HL-60 (cell line): ENCODE measurements at regions not wholly inside any gene's neighbourhood (a gene's known extent, or its start where the extent isn't known, plus 50 kb on each side); places are given as distances from the start of the nearest gene placed in this dataset.

Source experiments
- DNase-seq, 2 experiments: peaks; one replicate each; pipeline ENCODE4 v3.0.0-alpha.2; 2010 to 2020; ENCODE audit warnings: low read depth in 1 of 2, low spot score in 1 of 2
- H3K27ac ChIP-seq: fragments of 250-450 bp; sonication (Bioruptor Pico); replicated peaks from 2 replicates; pipeline ENCODE4 v1.5.1; 2020; ENCODE audit warnings: mild to moderate bottlenecking, moderate library complexity
- H3K27me3 ChIP-seq: fragments of 250-450 bp; sonication (Bioruptor Pico); 2 replicates; pipeline ENCODE4 v1.5.1; 2021; ENCODE audit warnings: mild to moderate bottlenecking, moderate library complexity; ENCODE audit not compliant: insufficient read depth, poor library complexity, severe bottlenecking
- H3K4me3 ChIP-seq: replicated peaks from 2 replicates; pipeline ENCODE4 v1.5.1; 2011; ENCODE audit warnings: mild to moderate bottlenecking, control low read depth, low read length; ENCODE audit not compliant: insufficient read depth
- GABPA ChIP-seq: IDR thresholded peaks from 2 replicates; pipeline ENCODE4 v1.6.1; 2012; ENCODE audit warnings: low read depth
- POLR2AphosphoS5 ChIP-seq: IDR thresholded peaks from 2 replicates; pipeline ENCODE4 v1.6.1; 2012; ENCODE audit warnings: low read depth
- SPI1 ChIP-seq: IDR thresholded peaks from 2 replicates; pipeline ENCODE4 v1.6.1; 2012; ENCODE audit warnings: low read depth, mild to moderate bottlenecking, borderline replicate concordance
- TF ChIP-seq, protein P1 (sequence below): IDR thresholded peaks from one replicate; pipeline ENCODE4 v1.5.1; 2011; ENCODE audit warnings: low read length, control low read depth, inconsistent platforms; ENCODE audit not compliant: insufficient read depth
- TF ChIP-seq, protein P2 (sequence below): IDR thresholded peaks from 2 replicates; pipeline ENCODE4 v1.6.1; 2012; ENCODE audit warnings: low read depth; ENCODE audit not compliant: insufficient replicate concordance

GRCh38 chr18:71077451-71077850, 788.6 kb downstream of the SOCS6 start:
- H3K27me3 ChIP-seq: no peaks in the 10 kb centered on the region
- H3K4me3 ChIP-seq: no peak overlapping the region
- no peak overlapping the region for H3K27ac ChIP-seq
- DNase-seq: no peak
- TF ChIP-seq SPI1: no peak
- TF ChIP-seq POLR2AphosphoS5: no peak
- TF ChIP-seq, protein P1, sequence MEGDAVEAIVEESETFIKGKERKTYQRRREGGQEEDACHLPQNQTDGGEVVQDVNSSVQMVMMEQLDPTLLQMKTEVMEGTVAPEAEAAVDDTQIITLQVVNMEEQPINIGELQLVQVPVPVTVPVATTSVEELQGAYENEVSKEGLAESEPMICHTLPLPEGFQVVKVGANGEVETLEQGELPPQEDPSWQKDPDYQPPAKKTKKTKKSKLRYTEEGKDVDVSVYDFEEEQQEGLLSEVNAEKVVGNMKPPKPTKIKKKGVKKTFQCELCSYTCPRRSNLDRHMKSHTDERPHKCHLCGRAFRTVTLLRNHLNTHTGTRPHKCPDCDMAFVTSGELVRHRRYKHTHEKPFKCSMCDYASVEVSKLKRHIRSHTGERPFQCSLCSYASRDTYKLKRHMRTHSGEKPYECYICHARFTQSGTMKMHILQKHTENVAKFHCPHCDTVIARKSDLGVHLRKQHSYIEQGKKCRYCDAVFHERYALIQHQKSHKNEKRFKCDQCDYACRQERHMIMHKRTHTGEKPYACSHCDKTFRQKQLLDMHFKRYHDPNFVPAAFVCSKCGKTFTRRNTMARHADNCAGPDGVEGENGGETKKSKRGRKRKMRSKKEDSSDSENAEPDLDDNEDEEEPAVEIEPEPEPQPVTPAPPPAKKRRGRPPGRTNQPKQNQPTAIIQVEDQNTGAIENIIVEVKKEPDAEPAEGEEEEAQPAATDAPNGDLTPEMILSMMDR: no peak
- TF ChIP-seq, protein P2, sequence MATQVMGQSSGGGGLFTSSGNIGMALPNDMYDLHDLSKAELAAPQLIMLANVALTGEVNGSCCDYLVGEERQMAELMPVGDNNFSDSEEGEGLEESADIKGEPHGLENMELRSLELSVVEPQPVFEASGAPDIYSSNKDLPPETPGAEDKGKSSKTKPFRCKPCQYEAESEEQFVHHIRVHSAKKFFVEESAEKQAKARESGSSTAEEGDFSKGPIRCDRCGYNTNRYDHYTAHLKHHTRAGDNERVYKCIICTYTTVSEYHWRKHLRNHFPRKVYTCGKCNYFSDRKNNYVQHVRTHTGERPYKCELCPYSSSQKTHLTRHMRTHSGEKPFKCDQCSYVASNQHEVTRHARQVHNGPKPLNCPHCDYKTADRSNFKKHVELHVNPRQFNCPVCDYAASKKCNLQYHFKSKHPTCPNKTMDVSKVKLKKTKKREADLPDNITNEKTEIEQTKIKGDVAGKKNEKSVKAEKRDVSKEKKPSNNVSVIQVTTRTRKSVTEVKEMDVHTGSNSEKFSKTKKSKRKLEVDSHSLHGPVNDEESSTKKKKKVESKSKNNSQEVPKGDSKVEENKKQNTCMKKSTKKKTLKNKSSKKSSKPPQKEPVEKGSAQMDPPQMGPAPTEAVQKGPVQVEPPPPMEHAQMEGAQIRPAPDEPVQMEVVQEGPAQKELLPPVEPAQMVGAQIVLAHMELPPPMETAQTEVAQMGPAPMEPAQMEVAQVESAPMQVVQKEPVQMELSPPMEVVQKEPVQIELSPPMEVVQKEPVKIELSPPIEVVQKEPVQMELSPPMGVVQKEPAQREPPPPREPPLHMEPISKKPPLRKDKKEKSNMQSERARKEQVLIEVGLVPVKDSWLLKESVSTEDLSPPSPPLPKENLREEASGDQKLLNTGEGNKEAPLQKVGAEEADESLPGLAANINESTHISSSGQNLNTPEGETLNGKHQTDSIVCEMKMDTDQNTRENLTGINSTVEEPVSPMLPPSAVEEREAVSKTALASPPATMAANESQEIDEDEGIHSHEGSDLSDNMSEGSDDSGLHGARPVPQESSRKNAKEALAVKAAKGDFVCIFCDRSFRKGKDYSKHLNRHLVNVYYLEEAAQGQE: no peak
- TF ChIP-seq GABPA: no peak

DNA sequence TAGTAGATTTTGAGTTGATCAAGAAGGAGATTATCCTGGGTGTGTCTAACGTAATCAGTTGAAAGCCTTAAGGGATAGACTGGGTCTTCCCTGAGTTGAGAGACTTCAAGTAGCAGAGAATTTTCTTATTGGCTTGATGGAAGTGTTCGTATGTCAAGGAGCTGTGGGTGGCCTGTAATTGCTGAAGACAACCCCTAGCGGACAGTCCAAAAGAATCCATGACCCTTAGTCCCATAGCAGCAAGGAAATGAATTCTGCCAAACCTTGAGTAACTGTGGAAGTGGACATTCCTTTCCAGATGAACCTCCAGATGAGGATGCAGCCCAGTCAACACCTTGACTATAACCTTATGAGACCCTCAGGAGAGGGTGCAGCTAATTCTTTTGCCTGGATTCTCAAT, 786.3 kb downstream of the SOCS6 start:
- no peak for TF ChIP-seq POLR2AphosphoS5
- TF ChIP-seq, protein P1: no peak
- TF ChIP-seq, protein P2: no peak
- TF ChIP-seq GABPA: no peak
- no peak for TF ChIP-seq SPI1
- no peak overlapping the region for H3K27ac ChIP-seq
- no peaks in the 10 kb centered on the region for H3K27me3 ChIP-seq
- DNase-seq: no peak
- no peak overlapping the region for H3K4me3 ChIP-seq

- no peak overlapping the region for H3K4me3 ChIP-seq
- no peaks in the 10 kb centered on the region for H3K27me3 ChIP-seq
- H3K27ac ChIP-seq: no peak overlapping the region
- DNase-seq: no peak
- TF ChIP-seq, protein P2: no peak
- TF ChIP-seq SPI1 (no peak), GABPA (no peak), POLR2AphosphoS5 (no peak)
- TF ChIP-seq, protein P1: no peak
Measured at GRCh38 chr18:71068338-71068737, 779.5 kb downstream of the SOCS6 start.
